ENCODE measurements at regions not wholly inside any gene's neighbourhood (a gene's known extent, or its start where the extent isn't known, plus 50 kb on each side); places are given as distances from the start of the nearest gene placed in this dataset.

DNA sequence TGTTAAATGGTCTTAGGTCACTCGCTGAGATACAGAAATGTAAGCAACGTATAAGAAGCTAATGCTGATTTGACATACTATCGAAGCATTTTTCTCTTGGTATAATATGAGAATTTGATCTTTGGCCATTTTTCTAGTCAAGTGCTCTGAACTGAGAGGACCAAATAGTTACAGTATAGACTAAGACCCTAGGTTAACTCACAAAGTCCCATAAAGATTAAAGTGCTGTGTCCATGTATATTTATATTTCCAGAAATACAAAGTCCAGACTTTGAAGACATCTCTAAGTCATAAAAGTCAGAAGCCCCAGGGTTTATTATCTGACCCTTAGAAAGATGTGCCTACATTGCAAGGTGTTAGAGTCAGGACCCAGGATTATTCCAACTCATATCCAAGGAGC, 752.4 kb upstream of the COX7C start:
- ChIA-PET POLR2A (no interaction called here), CTCF (no interaction called here)
- H3K27ac Mint-ChIP-seq: no peak overlapping the region
- H3K4me1 Mint-ChIP-seq: no peaks in the 10 kb centered on the region
- no peak for TF ChIP-seq ZMAT4 (CRISPR knock-in tag; IDR thresholded peaks at IDR 0.05)
- no peak for TF ChIP-seq MYBL2 (CRISPR knock-in tag; IDR thresholded peaks at IDR 0.05)
- TF ChIP-seq, protein P1, sequence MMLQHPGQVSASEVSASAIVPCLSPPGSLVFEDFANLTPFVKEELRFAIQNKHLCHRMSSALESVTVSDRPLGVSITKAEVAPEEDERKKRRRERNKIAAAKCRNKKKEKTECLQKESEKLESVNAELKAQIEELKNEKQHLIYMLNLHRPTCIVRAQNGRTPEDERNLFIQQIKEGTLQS (CRISPR knock-in tag; conservative IDR thresholded peaks at IDR 0.05): no peak
- TF ChIP-seq RORB (CRISPR knock-in tag; IDR thresholded peaks at IDR 0.05): no peak
- TF ChIP-seq OVOL2 (CRISPR knock-in tag; IDR thresholded peaks at IDR 0.05; ENCODE audit: borderline replicate concordance): no peak
- TF ChIP-seq MAX (CRISPR knock-in tag; IDR thresholded peaks at IDR 0.05): no peak
- no peak for TF ChIP-seq TEAD4 (CRISPR knock-in tag; IDR thresholded peaks at IDR 0.05)
- no peak for TF ChIP-seq AR (CRISPR knock-in tag; IDR thresholded peaks at IDR 0.05)
- TF ChIP-seq, protein P2, sequence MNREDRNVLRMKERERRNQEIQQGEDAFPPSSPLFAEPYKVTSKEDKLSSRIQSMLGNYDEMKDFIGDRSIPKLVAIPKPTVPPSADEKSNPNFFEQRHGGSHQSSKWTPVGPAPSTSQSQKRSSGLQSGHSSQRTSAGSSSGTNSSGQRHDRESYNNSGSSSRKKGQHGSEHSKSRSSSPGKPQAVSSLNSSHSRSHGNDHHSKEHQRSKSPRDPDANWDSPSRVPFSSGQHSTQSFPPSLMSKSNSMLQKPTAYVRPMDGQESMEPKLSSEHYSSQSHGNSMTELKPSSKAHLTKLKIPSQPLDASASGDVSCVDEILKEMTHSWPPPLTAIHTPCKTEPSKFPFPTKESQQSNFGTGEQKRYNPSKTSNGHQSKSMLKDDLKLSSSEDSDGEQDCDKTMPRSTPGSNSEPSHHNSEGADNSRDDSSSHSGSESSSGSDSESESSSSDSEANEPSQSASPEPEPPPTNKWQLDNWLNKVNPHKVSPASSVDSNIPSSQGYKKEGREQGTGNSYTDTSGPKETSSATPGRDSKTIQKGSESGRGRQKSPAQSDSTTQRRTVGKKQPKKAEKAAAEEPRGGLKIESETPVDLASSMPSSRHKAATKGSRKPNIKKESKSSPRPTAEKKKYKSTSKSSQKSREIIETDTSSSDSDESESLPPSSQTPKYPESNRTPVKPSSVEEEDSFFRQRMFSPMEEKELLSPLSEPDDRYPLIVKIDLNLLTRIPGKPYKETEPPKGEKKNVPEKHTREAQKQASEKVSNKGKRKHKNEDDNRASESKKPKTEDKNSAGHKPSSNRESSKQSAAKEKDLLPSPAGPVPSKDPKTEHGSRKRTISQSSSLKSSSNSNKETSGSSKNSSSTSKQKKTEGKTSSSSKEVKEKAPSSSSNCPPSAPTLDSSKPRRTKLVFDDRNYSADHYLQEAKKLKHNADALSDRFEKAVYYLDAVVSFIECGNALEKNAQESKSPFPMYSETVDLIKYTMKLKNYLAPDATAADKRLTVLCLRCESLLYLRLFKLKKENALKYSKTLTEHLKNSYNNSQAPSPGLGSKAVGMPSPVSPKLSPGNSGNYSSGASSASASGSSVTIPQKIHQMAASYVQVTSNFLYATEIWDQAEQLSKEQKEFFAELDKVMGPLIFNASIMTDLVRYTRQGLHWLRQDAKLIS (CRISPR knock-in tag; IDR thresholded peaks at IDR 0.05; ENCODE audit: borderline replicate concordance): no peak
- no peak for TF ChIP-seq FOXK1 (CRISPR knock-in tag; IDR thresholded peaks at IDR 0.05)
- no peak for TF ChIP-seq NFYB (CRISPR knock-in tag; conservative IDR thresholded peaks at IDR 0.05; ENCODE audit: low read depth)
- TF ChIP-seq SMAD4 (CRISPR knock-in tag; IDR thresholded peaks at IDR 0.05): no peak
- no peak for TF ChIP-seq ZNF416 (CRISPR knock-in tag; IDR thresholded peaks at IDR 0.05)
- no peak for TF ChIP-seq TEAD1 (CRISPR knock-in tag; IDR thresholded peaks at IDR 0.05)
- TF ChIP-seq ZNF671 (CRISPR knock-in tag; IDR thresholded peaks at IDR 0.05): no peak
- TF ChIP-seq ZNF396 (CRISPR knock-in tag; IDR thresholded peaks at IDR 0.05; ENCODE audit: borderline replicate concordance): no peak
- TF ChIP-seq, protein P3, sequence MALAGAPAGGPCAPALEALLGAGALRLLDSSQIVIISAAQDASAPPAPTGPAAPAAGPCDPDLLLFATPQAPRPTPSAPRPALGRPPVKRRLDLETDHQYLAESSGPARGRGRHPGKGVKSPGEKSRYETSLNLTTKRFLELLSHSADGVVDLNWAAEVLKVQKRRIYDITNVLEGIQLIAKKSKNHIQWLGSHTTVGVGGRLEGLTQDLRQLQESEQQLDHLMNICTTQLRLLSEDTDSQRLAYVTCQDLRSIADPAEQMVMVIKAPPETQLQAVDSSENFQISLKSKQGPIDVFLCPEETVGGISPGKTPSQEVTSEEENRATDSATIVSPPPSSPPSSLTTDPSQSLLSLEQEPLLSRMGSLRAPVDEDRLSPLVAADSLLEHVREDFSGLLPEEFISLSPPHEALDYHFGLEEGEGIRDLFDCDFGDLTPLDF (CRISPR knock-in tag; IDR thresholded peaks at IDR 0.05): no peak
- no peak for TF ChIP-seq ZNF317 (CRISPR knock-in tag; IDR thresholded peaks at IDR 0.05; ENCODE audit: borderline replicate concordance, low read depth)
- TF ChIP-seq NFE2L1 (CRISPR knock-in tag; IDR thresholded peaks at IDR 0.05): no peak
- TF ChIP-seq ZNF281 (CRISPR knock-in tag; IDR thresholded peaks at IDR 0.05): no peak
- H3K36me3 Mint-ChIP-seq: no peaks in the 10 kb centered on the region
- H3K4me3 Mint-ChIP-seq: no peak overlapping the region
- peaks cover 7% of the 10 kb centered on the region for H3K9me3 Mint-ChIP-seq
- H3K27me3 Mint-ChIP-seq (ENCODE audit: low read depth): no peaks in the 10 kb centered on the region
- ATAC-seq (no peak), DNase-seq (ENCODE audit: low spot score) (no peak)
